Spleen (tissue), 7 donors: ENCODE measurements at regions not wholly inside any gene's neighbourhood (a gene's known extent, or its start where the extent isn't known, plus 50 kb on each side); places are given as distances from the start of the nearest gene placed in this dataset.

Source experiments
- CTCF ChIP-seq, 11 experiments: fragments of 200-600 bp in 7 of 11; fragments of 450-650 bp in 4 of 11; sonication (generic) in 4 of 11; IDR thresholded peaks in 8 of 11; conservative IDR thresholded peaks in 3 of 11; 1 replicate in 7 of 11; 2 replicates in 4 of 11; pipeline versions ENCODE4 v1.4.0 to v1.8.0; 2016 to 2021; ENCODE audit warnings: antibody characterized with exemption in 11 of 11, inconsistent platforms in 4 of 11, mild to moderate bottlenecking in 1 of 11
- POLR2A ChIP-seq, 3 donors: fragments of 450-650 bp; IDR thresholded peaks; one replicate each; pipeline ENCODE4 v1.5.1; 2017; ENCODE audit warnings: antibody characterized with exemption in 3 of 3, mild to moderate bottlenecking in 1 of 3
- donor health status: DM: no; HTN: no; CAD: no; lungs with moderate emphysema.
- donor health status: DM: no; HTN: no; CAD: no.
- donor health status: DM: no; HTN: no; CAD: no.

DNA sequence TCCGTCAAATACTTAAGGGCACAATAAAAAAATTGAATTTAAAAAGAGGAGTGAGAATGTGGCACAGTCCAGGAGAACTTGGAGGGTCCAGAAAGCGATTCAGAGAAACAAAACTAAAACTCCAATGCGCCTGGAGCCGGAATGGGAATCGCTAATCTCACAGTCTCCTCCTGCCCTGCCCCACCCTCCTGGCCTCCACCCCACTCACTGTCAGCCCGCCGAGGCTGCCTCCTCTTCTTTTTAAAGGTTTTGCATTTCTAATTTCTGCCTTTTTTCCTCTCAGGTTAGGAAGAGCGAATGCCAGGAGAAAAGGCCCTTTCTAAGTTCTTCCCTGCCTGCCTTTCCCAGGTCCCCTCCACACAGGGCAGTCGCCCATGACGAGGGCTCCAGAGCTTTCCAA is 135.3 kb downstream of the ZBTB18 start:
- TF ChIP-seq CTCF (IDR thresholded peaks at IDR 0.05 in 8 of 11, conservative IDR thresholded peaks at IDR 0.05 in 3 of 11) (no peak), POLR2A (IDR thresholded peaks at IDR 0.05) (no peak)
